Gastroesophageal sphincter (tissue), 4 donors: ENCODE measurements at regions not wholly inside any gene's neighbourhood (a gene's known extent, or its start where the extent isn't known, plus 50 kb on each side); places are given as distances from the start of the nearest gene placed in this dataset.

Source experiments
- ATAC-seq: fragments of 150-250 bp; one replicate; pipeline ENCODE4 v1.9.1; 2016; ENCODE audit warnings: mild to moderate bottlenecking, moderate library complexity
- H3K27ac ChIP-seq, 4 donors: fragments of 200-600 bp; sonication (generic) in 3 of 4; 1 replicate in 3 of 4; 2 replicates in 1 of 4; pipeline ENCODE4 v1.5.1; 2016 to 2019
- H3K27me3 ChIP-seq: fragments of 200-600 bp; sonication (generic); one replicate; pipeline ENCODE4 v1.5.1; 2019
- H3K36me3 ChIP-seq, 2 donors: fragments of 200-600 bp; sonication (generic); one replicate each; pipeline ENCODE4 v1.5.1; 2019; ENCODE audit warnings: control low read depth in 1 of 2
- H3K4me1 ChIP-seq, 3 donors: fragments of 200-600 bp; sonication (generic); 1 replicate in 2 of 3; 2 replicates in 1 of 3; pipeline ENCODE4 v1.5.1; 2016 to 2019; ENCODE audit warnings: control low read depth in 2 of 3
- H3K4me3 ChIP-seq, 2 donors: fragments of 200-600 bp; sonication (generic); one replicate each; pipeline ENCODE4 v1.5.1; 2019; ENCODE audit warnings: mild to moderate bottlenecking in 1 of 2, moderate library complexity in 1 of 2
- H3K9me3 ChIP-seq, 3 donors: fragments of 200-600 bp; sonication (generic); one replicate each; pipeline ENCODE4 v1.5.1; 2017 to 2019; ENCODE audit warnings: control low read depth in 2 of 3
- EP300 ChIP-seq: sonication (generic); formaldehyde crosslinking; IDR thresholded peaks from one replicate; pipeline ENCODE4 v1.6.1; 2017; ENCODE audit warnings: antibody characterized with exemption, mild to moderate bottlenecking
- POLR2A ChIP-seq, 2 donors: fragments of 450-650 bp; IDR thresholded peaks; one replicate each; pipeline ENCODE4 v1.6.1; 2017; ENCODE audit warnings: antibody characterized with exemption in 2 of 2, mild to moderate bottlenecking in 2 of 2, moderate library complexity in 1 of 2
- POLR2AphosphoS5 ChIP-seq: sonication (generic); formaldehyde crosslinking; IDR thresholded peaks from one replicate; pipeline ENCODE4 v1.6.1; 2017; ENCODE audit warnings: antibody characterized with exemption
- WGBS, 2 donors: methylation state at CpG; one replicate each; pipeline ENCODE4 v1.1.5; 2018; ENCODE audit warnings: low coverage in 1 of 2; 5-methylcytosine and 5-hydroxymethylcytosine counted together
- TF ChIP-seq, protein P1 (sequence below), 4 experiments: fragments of 200-600 bp in 2 of 4; fragments of 450-650 bp in 2 of 4; sonication (generic) in 1 of 4; IDR thresholded peaks; one replicate each; pipeline ENCODE4 v1.5.1; 2017 to 2019; ENCODE audit warnings: antibody characterized with exemption in 4 of 4, mild to moderate bottlenecking in 2 of 4, moderate library complexity in 2 of 4

DNA sequence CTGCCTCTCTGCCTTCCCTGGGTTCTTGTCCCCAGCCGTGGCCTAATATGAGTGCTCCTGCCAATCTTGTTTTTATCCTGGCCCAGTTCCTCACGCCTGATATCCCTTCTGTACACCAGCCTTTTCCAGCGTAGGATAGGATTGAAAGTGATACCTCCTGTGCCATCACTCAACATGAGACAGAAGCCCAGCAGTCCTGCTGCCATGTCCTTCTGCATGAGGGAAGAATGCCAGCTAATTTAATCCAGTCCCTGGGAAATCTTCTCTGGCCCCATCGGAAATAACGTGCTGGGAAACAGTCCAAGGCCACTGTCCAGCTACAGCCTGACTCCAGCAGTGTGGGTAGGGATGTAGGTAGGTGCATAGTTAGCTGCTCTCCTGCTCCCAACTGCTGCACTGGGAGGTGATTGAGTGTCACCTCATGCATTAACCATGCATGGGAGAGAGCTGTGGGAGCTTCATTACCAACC lies 92.0 kb upstream of the TPM1 start:
- TF ChIP-seq, protein P1, sequence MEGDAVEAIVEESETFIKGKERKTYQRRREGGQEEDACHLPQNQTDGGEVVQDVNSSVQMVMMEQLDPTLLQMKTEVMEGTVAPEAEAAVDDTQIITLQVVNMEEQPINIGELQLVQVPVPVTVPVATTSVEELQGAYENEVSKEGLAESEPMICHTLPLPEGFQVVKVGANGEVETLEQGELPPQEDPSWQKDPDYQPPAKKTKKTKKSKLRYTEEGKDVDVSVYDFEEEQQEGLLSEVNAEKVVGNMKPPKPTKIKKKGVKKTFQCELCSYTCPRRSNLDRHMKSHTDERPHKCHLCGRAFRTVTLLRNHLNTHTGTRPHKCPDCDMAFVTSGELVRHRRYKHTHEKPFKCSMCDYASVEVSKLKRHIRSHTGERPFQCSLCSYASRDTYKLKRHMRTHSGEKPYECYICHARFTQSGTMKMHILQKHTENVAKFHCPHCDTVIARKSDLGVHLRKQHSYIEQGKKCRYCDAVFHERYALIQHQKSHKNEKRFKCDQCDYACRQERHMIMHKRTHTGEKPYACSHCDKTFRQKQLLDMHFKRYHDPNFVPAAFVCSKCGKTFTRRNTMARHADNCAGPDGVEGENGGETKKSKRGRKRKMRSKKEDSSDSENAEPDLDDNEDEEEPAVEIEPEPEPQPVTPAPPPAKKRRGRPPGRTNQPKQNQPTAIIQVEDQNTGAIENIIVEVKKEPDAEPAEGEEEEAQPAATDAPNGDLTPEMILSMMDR (IDR thresholded peaks at IDR 0.05) = no peak
- TF ChIP-seq POLR2A (IDR thresholded peaks at IDR 0.05) (no peak), POLR2AphosphoS5 (no peak), EP300 (no peak)
- Histone ChIP-seq H3K4me3 (no peak overlapping the region), H3K27me3 (no peaks in the 10 kb centered on the region), H3K9me3 (no peaks in the 10 kb centered on the region), H3K27ac (no peak overlapping the region), H3K4me1 (no peaks in the 10 kb centered on the region), H3K36me3 (no peaks in the 10 kb centered on the region)
- WGBS, 2 donors = 51 to 100% methylated on average over 2 to 3 of the region's 5 CpGs
- no peak for ATAC-seq

DNA sequence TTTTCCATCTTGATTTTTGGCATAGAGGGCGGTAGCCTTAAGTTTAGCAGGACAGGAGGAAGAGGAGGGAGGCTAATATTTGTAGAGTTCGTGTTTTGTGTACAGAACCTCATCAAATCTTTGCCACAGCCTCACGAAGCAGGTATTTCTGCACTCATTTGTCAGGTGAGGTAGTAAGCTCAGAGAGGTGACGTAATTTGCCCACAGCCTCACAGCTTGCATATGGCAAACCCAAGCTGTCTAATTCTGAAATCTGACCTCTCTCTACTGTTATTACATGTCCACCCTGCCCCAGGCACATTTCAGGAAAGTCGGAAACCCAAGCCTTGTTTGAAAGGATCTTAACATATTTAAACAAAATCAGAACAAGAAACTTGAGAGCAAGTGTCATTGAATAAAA lies 91.1 kb upstream of the TPM1 start:
- no peak for ATAC-seq
- Histone ChIP-seq H3K36me3 (no peaks in the 10 kb centered on the region), H3K27ac (no peak overlapping the region), H3K27me3 (no peaks in the 10 kb centered on the region), H3K4me3 (no peak overlapping the region), H3K4me1 (no peaks in the 10 kb centered on the region), H3K9me3 (no peaks in the 10 kb centered on the region)
- 80 to 89% methylated on average over 1 to 5 of the region's 5 CpGs for WGBS, 2 donors
- TF ChIP-seq POLR2A (IDR thresholded peaks at IDR 0.05) (no peak), EP300 (no peak), POLR2AphosphoS5 (no peak)
- TF ChIP-seq, protein P1 (IDR thresholded peaks at IDR 0.05) = no peak

DNA sequence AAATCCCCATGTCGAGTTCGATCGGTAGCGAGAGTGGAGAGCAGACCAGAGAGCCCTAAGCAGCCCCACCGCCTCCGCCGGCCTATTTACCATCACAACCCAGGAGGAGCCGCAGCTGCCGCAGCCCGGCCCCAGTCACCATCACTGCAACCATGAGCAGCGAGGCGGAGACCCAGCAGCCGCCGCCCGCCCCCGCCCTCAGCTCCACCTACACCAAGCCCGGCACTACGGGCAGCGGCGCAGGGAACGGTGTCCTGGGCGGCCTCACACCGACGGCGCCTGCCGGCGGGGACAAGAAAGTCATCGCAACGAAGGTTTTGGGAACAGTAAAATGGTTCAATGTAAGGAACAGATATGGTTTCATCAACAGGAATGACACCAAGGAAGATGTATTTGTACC lies 89.5 kb upstream of the TPM1 start:
- ATAC-seq = no peak
- no peaks in the 10 kb centered on the region for H3K9me3 ChIP-seq
- no peak overlapping the region for H3K27ac ChIP-seq
- peaks cover 0 to 15% (median under 1%) of the 10 kb centered on the region in 3 donors for H3K4me1 ChIP-seq
- 33 to 80% methylated on average over 1 to 3 of the region's 29 CpGs for WGBS, 2 donors
- TF ChIP-seq, protein P1 (IDR thresholded peaks at IDR 0.05) = no peak
- TF ChIP-seq POLR2A (IDR thresholded peaks at IDR 0.05) (no peak), POLR2AphosphoS5 (no peak), EP300 (no peak)
- H3K4me3 ChIP-seq = no peak overlapping the region
- H3K36me3 ChIP-seq = no peaks in the 10 kb centered on the region
- no peaks in the 10 kb centered on the region for H3K27me3 ChIP-seq

DNA sequence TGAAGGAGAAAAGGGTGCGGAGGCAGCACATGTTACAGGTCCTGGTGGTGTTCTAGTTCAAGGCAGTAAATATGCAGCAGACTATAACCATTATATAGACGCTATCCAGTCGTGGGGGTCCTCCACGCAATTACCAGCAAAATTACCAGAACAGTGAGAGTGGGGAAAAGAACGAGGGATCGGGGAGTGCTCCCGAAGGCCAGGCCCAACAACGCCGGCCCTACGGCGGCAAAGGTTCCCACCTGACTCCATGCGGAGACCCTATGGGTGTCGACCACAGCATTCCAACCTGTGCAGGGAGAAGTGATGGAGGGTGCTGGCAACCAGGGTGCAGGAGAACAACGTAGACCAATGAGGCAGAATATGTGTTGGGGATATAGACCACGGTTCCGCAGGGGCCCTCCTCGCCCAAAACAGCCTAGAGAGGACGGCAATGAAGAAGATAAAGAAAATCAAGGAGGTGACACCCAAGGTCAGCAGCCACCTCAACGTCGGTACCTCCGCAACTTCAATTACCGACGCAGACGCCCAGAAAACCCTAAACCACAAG lies 89.0 kb upstream of the TPM1 start:
- Histone ChIP-seq H3K4me1 (peaks cover 4 to 21% (median 6%) of the 10 kb centered on the region in 3 donors), H3K9me3 (no peaks in the 10 kb centered on the region), H3K27me3 (no peaks in the 10 kb centered on the region), H3K36me3 (no peaks in the 10 kb centered on the region), H3K27ac (no peak overlapping the region), H3K4me3 (no peak overlapping the region)
- 89 to 100% methylated on average over 1 to 15 of the region's 24 CpGs for WGBS, 2 donors
- TF ChIP-seq, protein P1 (IDR thresholded peaks at IDR 0.05) = no peak
- TF ChIP-seq POLR2AphosphoS5 (no peak), POLR2A (IDR thresholded peaks at IDR 0.05) (no peak)
- ATAC-seq = no peak

DNA sequence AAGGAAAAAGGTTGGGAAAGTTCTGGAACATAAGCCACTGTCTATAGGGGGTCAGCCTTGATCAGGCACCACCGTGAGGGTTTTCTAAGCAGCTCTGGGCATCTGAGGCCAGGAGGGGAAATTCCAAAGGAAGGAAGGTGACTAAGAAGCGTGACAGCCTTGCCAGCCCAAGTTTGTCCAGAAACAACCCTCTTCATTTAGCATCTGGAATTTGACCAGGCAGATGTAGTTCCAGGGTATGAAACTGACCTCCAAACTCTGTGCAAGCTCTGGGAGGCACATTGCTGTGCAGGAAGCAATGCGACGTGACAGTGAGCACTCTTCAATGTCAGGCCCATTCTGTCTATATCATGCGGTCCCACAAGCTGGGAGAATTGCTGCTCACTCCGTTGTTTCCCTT lies 85.4 kb upstream of the TPM1 start:
- H3K4me3 ChIP-seq = no peak overlapping the region
- 73 to 81% methylated on average over 3 to 6 of the region's 6 CpGs for WGBS, 2 donors
- H3K36me3 ChIP-seq = no peaks in the 10 kb centered on the region
- no peak for ATAC-seq
- H3K27ac ChIP-seq = no peak overlapping the region
- H3K27me3 ChIP-seq = no peaks in the 10 kb centered on the region
- no peaks in the 10 kb centered on the region for H3K9me3 ChIP-seq
- H3K4me1 ChIP-seq = peaks cover 4 to 35% (median 8%) of the 10 kb centered on the region in 3 donors
- TF ChIP-seq EP300 (no peak), POLR2AphosphoS5 (no peak), POLR2A (IDR thresholded peaks at IDR 0.05) (no peak)
- TF ChIP-seq, protein P1 (IDR thresholded peaks at IDR 0.05) = no peak
